ENCODE measurements at regions not wholly inside any gene's neighbourhood (a gene's known extent, or its start where the extent isn't known, plus 50 kb on each side); places are given as distances from the start of the nearest gene placed in this dataset.
A peak's percentile ranks its signal among the peaks of the same experiment; 100 is the strongest.
"Not testable (repeated sequence)": the region's sequence is repeated elsewhere in the genome, so short reads cannot be mapped to it uniquely, and the experiment has no call there.

DNA sequence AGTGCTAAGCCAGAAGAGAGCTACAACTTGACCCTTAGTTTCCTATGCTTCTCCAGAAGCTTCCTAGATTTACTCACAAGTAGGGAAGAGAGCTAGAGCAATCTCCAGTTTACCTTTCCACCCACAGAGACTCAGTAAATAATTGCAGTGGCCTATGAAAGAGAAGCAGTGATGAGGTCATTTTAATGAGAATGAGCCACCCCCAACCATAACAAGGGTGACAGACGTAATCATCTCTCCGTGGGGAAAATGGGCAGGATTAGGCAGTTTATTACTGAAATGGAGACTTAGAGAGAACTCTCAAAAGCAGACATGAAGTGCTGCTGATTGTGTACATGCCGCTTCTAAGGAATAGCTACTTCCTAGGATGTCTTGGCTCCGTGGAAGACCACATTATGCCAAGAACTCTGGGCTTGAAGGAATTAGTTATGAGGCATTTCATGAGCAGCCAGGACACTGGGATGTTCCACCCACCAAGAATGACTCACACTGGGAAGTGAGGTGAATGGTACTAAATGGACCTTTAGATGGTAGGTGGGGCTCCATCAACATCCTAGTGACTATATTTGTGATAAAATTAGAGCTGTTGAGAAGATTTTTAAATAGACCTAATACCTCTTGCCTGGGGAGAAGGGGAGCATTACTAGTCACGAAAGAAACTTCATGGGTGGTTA is 160.9 kb downstream of the EDEM1 start:
- no peak for ATAC-seq
- DNase-seq (ENCODE audit: low spot score): no peak

DNA sequence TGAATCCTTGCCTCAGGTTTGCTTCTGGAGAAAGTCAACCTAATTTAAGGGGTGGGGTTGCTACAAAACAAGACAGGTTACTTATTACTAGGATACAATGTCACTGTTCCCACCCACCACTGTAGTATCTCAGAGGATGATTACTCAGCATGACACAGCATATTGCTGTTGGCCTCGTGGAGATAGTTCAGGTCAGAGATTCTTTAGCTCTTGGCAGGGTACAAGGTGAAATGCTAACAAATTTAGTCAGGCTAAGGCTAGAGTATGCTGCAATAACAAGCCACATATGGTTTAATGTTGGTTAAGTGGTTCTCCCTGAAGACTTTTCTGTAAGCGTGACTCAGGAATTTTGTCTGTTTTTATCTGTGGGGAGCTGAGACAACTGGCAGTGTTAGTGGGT is 161.8 kb downstream of the EDEM1 start:
- ATAC-seq (no peak), DNase-seq (ENCODE audit: low spot score) (no peak)

DNA sequence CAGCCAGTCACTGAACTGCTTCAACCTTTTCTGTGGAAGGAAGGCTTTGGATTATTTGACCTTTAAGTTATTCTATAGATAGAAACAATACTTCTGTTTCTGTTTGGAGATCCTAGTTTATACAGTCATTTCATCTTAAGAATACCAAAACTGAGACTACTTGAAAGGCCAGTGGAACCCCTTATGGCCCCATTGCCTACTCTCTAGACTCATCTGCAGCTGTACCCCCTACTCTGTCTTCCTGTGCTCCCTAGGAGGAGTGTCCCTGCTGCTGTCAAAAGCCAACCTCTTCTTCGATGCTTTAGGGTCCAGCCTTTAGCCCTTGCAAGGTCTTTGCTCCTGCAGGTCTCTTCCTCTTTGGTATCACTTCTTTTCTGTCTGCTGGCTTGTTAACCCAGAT is 169.6 kb downstream of the EDEM1 start:
- DNase-seq (ENCODE audit: low spot score): no peak
- ATAC-seq: no peak

DNA sequence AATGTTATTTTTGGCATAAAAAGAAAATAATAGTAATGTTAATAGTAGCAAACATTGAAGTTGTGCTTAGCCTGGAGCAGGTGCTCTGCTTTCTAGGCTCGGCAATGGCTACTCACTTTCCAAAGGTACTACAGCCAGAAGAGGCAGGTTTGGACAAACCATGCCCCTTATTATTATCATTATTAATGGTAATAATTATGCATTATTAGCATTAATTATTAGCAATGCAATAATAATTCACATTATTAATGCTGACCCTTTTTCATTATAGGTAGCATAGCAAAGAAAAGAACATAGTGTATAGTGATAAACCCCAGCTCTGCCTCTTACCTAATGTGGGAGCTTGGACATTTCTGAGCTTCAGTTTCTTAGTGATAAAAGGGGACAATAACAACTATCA is 171.4 kb downstream of the EDEM1 start:
- DNase-seq (ENCODE audit: low spot score) (no peak), ATAC-seq (no peak)

DNA sequence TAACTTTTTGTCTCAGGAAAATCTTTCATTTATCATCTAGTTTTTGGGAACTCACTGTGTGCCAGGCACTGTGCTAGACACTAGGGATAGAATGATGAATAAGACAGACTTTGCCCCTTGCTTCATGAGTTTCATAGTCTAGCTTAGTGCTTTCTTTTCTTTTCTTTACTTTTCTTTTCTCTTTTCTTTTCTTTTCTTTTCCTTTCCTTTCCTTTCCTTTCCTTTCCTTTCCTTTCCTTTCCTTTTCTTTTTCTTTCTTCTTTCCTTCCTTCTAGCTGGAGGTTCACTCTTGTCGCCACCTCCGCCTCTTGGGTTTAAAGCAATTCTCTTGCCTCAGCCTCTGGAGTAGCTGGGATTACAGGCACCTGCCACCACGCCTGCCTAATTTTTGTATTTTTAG is 172.9 kb downstream of the EDEM1 start:
- no peak for DNase-seq (ENCODE audit: low spot score)
- no peak for ATAC-seq

DNA sequence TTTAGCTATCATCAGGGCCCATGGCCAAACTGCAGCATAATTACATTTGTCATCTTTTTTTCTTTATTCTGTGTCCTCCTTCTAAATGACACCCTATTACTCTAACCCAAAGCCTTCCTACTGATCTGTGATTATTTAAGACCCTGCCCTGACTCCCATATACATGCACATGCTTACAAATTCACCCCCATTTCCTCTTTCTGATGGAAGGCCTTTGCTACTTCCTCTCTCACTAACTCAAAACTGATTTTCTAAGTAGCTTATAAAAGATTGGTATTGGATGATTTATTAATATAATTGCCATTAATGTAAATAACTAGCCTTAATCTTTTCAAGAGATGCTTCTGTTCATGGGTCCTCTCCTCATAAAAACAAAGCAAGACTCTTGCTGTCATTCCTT is 179.2 kb downstream of the EDEM1 start:
- ATAC-seq: no peak
- no peak for DNase-seq (ENCODE audit: low spot score)

DNA sequence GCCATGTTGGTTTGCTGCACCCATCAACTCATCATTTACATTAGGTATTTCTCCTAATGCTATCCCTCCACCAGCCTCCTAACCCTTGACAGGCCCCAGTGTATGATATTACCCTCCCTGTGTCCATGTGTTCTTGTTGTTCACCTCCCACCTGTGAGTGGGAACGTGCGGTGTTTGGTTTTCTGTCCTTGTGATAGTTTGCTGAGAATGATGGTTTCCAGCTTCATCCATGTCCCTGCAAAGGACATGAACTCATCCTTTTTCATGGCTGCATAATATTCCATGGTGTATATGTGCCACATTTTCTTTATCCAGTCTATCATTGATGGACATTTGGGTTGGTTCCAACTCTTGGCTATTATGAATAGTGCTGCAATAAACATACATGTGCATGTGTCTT is 184.0 kb downstream of the EDEM1 start:
- ATAC-seq; DNase-seq (ENCODE audit: low spot score): not testable (repeated sequence)

DNA sequence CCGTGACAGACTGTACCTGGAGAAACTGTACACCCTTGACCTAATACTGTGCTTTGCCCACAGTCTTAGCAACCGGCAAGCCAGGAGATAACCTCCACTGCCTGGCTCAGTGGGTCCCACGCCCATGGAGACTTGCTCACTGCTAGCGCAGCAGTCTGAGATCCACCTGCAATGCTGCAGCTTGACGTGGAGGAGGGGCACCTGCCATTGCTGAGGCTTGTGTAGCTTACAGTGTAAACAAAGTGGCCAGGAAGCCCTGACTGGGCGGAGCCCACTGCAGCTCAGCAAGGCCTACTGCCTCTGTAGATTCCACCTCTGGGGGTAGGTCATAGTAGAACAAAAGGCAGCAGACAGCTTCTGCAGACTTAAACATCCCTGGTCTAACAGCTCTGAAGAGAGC is 189.3 kb downstream of the EDEM1 start:
- DNase-seq (ENCODE audit: low spot score) (no peak), ATAC-seq (no peak)

DNA sequence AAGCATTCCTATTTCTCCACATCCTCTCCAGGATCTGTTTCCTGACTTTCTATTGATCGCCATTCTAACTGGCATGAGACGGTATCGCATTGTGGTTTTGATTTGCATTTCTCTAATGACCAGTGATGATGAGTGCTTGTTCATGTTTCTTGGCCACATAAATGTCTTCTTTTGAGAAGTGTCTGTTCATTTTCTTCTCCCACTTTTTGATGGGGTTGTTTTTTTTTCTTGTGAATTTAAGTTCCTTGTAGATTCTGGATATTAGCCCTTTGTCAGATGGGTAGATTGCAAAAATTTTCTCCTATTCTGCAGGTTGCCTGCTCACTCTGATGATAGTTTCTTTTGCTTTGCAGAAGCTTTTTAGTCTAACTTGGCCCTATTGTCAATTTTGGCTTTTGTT is 191.8 kb downstream of the EDEM1 start:
- ATAC-seq; DNase-seq (ENCODE audit: low spot score): not testable (repeated sequence)

DNA sequence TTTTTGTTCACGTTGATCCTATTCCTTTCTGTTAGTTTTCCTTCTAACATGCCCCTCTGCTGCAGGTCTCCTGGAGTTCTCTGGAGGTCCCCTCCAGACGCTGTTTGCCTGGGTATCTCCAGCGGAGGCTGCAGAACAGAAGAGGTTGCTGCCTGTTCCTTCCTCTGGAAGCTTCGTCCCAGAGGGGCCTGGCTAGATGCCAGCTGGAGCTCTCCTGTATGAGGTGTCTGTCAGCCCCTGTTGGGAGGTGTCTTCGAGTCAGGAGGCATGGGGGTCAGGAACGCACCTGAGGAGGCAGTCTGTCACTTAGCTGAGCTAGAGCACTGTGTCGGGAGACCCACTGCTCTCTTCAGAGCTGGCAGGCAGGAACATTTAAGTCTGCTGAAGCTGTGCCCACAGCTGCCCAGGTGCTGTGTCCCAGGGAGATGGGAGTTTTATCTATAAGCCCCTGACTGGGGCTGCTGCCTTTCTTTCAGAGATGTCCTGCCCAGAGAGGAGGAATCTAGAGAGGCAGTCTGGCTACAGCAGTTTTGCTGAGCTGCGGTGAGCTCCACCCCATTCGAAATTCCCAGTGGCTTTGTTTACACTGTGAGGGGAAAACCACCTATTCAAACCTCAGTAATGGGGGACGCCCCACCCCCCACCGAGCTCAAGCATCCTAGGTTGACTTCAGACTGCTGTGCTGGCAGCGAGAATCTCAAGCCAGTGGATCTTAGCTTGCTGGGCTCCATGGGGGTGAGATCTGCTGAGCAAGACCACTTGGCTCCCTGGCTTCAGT is 196.2 kb downstream of the EDEM1 start:
- ATAC-seq; DNase-seq (ENCODE audit: low spot score): not testable (repeated sequence)

DNA sequence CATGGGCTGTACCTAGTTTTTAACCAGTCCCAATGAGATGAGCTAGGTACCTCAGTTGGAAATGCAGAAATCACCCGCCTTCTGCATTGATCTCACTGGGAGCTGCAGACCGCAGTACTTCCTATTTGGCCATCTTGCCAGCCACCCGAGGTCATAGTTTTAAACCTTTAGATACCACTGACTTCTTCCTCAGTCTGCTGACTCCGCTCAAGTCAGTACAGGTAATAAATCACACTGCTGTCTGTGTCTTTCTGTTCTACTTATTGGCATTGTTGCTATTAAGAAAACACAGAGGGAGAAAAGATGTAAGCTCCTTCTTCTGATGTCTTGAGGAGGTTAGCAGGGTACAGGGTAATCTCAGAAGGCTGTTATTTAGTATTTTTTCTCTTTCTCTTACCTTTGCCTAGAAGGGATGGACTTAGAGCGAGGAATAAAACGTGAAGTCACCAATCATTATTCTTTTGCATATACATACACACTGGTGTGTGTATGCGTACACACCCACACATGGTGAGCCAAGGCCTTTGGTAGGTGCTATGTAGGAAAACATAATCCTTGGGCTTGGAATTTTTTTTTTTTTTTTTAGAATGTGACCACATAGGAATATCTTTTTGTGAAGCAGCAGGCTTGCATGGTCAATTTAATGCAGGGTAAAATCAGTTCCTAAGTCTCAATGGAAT is 197.2 kb downstream of the EDEM1 start:
- no peak for DNase-seq (ENCODE audit: low spot score)

DNA sequence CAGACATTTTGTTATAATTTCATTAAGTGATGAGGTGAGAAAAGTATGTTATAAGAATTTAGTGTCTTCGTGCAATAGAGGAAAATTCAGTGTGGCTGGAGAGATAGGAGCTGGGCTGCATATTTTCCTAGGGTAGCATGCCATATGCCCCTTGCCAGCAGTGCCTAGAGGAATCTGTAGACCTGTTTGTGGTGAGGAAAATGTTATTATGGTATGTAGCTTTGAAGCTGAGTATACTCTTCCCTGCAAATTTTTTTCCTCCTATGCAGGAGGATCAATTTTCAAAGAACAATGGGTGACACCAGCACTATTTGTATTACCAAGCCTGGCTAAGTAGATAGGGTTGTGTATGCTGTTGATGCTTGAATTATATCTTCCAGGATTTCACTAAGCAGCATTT is 200.6 kb downstream of the EDEM1 start:
- DNase-seq (ENCODE audit: low spot score) (no peak), ATAC-seq (no peak)

More for the DNA sequence above, 197.2 kb downstream of the EDEM1 start:
- no peak for ATAC-seq

DNA sequence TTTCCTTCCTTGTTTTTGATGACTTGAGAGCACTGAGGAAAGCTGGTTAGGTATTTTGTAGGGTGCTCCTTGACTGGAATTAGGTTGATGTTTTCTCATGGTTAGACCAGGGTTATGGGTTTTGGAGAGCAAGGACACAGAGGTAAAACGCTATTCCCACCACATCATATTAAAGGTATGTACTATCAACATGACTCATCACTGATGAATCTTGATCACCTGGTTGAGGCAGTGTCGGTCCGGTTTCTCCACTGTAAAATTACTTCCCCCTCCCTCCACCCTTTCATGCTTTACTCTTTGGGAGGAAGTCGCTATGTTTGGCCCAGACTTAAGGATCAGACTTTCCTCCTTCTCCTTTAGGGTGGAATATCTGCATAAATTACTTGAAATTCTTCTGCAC is 201.6 kb downstream of the EDEM1 start:
- DNase-seq (ENCODE audit: low spot score) (no peak), ATAC-seq (no peak)

DNA sequence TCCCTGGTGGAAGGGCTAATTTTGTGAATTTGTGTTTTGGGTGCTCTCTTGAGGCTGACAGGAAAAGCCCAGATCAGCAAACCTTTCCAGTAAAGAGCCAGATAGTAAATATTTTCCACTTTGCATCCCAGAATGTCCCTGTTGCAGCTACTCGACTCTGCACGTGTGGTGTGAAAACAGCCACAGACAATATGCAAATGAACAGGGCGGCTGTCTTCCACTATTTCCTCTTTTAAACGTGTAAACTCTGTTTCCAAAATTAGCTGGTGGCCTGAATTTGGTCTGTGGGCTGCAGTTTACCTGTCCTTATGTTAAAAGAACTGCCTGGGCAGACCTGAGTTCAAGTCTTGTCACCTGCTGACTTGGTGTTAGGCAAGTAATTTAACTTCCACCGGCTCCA is 202.7 kb downstream of the EDEM1 start:
- DNase-seq (ENCODE audit: low spot score) (no peak), ATAC-seq (no peak)

DNA sequence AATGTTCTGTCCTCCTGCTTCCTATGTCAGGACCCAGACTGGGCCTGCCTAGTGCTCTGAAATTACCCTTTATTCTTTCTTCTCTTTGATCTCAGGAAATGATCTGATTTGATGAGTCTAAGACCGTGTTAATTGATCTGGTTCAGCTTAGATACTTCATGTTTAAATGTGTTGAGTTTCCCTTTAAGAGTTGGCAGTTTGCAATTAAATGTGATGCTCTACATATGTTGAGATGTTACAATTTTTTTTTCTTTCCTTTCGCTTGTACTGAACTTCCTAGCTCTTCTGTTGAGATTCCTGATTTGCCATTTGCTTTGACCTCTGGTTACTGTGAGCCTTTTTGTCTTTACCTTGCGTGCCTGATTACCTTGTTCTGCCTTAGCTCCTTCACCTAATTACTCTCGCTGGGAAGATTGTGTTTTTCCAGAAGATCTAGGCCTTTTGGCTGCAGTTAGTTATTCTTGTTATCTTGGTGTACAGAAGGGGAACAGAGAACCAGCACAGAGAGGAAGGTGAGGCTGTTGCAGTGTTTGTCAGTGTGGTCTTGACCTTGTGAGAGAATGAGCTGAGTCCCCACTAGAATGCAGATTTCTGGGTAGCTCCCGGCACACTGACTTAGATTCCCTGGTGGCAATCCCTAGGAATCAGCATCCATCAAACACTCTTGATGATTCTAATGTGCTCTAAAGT is 203.6 kb downstream of the EDEM1 start:
- no peak for ATAC-seq
- no peak for DNase-seq (ENCODE audit: low spot score)

DNA sequence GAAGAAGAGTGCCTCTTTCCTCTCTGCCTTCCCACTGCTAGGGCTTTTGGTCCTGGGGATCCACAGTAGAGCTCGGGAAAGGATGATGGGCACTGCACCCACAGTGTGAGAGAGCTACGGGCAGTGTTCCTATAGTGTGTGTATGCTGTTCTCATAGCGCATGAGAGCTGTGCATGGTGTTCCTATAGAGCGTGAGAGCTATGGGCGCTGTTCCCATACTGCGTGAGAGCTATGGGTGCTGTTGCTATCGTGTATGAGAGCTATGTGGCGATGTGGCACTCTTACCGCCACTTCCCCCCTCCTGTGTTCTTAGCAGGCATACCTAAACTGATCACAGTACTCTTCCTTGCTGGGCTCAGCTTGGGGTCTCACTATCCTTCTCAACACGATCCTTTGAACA is 213.5 kb downstream of the EDEM1 start:
- no peak for ATAC-seq
- no peak for DNase-seq (ENCODE audit: low spot score)

DNA sequence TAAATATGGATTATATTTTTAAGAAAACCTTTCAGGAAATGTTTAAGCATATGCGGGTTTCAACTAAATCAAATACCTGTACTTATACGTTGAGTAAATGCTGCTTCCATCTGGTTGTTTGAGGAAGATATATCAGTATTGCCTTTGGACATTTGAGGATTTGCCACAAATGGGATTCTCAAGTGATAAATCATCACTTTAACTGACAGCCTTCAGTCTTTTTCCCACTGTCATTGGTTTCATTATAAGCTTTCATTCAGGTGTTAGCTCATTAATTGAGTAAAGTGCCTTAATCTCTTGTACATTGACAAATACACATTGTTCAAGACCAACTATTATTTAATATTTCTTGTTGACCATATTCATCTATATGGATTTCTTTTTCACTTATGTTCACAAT is 217.2 kb downstream of the EDEM1 start:
- no peak for DNase-seq (ENCODE audit: low spot score)
- ATAC-seq: no peak

DNA sequence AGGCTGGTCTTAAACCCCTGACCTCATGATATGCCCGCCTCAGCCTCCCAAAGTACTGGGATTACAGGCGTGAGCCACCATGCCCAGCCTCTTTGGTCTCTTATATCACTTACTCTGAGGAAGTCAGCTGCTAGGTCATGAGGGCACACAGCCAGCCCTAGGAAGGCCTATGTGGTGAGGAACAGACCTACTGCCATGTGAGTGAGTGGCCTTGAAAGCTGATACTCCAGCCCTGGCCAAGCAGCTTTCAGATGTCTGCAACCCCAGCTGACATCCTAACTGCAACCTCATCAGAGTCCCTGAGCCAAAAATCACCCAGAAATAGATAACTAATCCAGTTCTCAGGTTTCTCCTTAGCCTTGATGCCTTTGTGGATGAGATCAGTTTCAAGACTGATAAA is 224.3 kb downstream of the EDEM1 start:
- ATAC-seq (no peak), DNase-seq (ENCODE audit: low spot score) (no peak)

DNA sequence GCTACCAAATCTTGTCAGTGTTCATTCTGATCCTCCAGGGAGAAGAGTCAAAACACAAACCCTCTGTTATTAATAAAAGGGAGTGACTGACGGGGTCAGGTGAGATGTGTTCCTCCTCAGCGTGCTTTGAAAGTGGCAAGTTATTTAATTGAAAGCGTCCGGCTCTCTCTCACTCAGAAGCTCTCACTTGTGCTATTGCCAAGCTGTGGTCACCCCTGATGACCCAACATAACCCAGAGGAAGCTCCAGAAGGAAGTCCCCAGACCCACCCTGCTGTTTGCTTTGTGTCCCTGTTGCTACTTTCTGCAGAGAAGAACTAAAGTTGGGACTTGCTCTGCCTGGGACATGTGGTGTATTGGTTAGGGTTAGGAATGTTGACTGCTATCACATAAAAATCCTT is 235.6 kb downstream of the EDEM1 start:
- no peak for DNase-seq (ENCODE audit: low spot score)

DNA sequence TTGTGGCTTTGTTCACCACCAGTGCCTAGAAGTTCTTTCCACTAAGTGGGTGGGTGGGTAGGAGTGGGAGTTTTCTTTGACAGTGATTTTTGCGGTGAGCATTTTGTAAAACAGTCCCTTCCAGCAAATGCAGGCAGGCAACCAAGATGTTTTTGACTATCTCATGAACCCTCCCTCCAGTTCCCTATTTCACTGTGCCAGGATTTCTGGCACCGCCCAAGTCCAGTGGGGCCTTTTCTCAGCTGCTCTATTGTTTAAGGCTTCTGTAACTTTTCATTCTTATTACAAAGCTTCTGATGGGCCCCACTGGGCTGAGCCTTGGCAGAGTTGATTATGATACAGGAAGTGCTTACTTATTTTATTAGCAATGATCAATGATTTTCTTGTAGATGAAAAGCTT is 236.0 kb downstream of the EDEM1 start:
- ATAC-seq (peak; percentile 19), DNase-seq (ENCODE audit: low spot score) (no peak)

More for the DNA sequence above, 235.6 kb downstream of the EDEM1 start:
- ATAC-seq: peak; percentile 24

DNA sequence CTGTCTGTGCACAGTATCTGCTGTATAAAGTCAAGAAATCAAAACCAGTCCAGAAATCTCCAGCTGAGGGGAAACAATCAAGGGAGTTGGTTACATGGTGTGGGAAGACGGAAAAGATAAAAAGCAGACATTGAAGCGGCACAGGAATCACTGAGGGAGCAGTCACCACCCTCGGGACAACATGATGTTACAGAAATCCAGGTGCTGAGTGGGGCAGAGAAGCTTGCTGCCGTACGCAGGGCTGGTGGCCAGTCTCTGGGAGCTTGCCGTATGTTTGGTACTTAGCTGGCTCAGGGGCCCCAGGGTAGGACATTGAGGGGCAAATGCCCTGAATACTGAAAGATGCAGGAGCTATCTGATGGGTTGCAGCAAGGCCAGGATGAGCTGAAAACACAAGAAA is 237.9 kb downstream of the EDEM1 start:
- ATAC-seq: no peak
- no peak for DNase-seq (ENCODE audit: low spot score)
